GM23338 (cell line): ENCODE measurements at regions not wholly inside any gene's neighbourhood (a gene's known extent, or its start where the extent isn't known, plus 50 kb on each side); places are given as distances from the start of the nearest gene placed in this dataset.

Experiments used
- ATAC-seq: fragments of 200-7000 bp; cut with Tn5 transposase; 3 replicates; pipeline ENCODE4 v1.9.1; 2020
- DNase-seq: peaks from one replicate; pipeline ENCODE4 v3.0.0-alpha.2; 2015; ENCODE audit warnings: low spot score
- H2AFZ ChIP-seq: fragments of 200-600 bp; sonication (generic); 2 replicates; pipeline ENCODE4 v1.8.0; 2016; ENCODE audit warnings: antibody characterized with exemption, mild to moderate bottlenecking, moderate library complexity
- H3F3A ChIP-seq: fragments of 200-600 bp; sonication (generic); replicated peaks from 2 replicates; pipeline ENCODE4 v1.8.0; 2017; ENCODE audit warnings: antibody characterized with exemption, mixed run types, low read depth
- H3K27ac ChIP-seq: fragments of 200-600 bp; sonication (generic); 2 replicates; pipeline ENCODE4 v1.6.1; 2016; ENCODE audit warnings: low read depth
- H3K27me3 ChIP-seq: fragments of 200-600 bp; sonication (generic); 2 replicates; pipeline ENCODE4 v1.8.0; 2016; ENCODE audit warnings: mild to moderate bottlenecking, mixed run types, moderate library complexity; ENCODE audit not compliant: insufficient read depth
- H3K36me3 ChIP-seq: fragments of 200-600 bp; sonication (generic); 2 replicates; pipeline ENCODE4 v1.8.0; 2016; ENCODE audit warnings: mild to moderate bottlenecking; ENCODE audit not compliant: insufficient read depth
- H3K4me1 ChIP-seq: fragments of 200-600 bp; sonication (generic); 2 replicates; pipeline ENCODE4 v1.8.0; 2016; ENCODE audit warnings: mild to moderate bottlenecking, moderate library complexity; ENCODE audit not compliant: insufficient read depth
- H3K4me2 ChIP-seq: fragments of 200-600 bp; sonication (generic); 2 replicates; pipeline ENCODE4 v1.7.1; 2017; ENCODE audit warnings: mixed run types
- H3K4me3 ChIP-seq: fragments of 200-600 bp; sonication (generic); 2 replicates; pipeline ENCODE4 v1.6.1; 2016; ENCODE audit warnings: mixed run types
- H3K79me2 ChIP-seq: fragments of 200-600 bp; sonication (generic); replicated peaks from 2 replicates; pipeline ENCODE4 v1.8.0; 2017; ENCODE audit warnings: mild to moderate bottlenecking; ENCODE audit not compliant: insufficient read depth
- H3K9me2 ChIP-seq: fragments of 200-600 bp; sonication (generic); 2 replicates; pipeline ENCODE4 v1.8.0; 2017; ENCODE audit not compliant: insufficient read depth
- H4K20me1 ChIP-seq: fragments of 200-600 bp; sonication (generic); replicated peaks from 2 replicates; pipeline ENCODE4 v1.8.0; 2017; ENCODE audit warnings: mild to moderate bottlenecking; ENCODE audit not compliant: insufficient read depth
- H3K27ac Mint-ChIP-seq: 2 replicates; pipeline ENCODE4 v1.8.0; 2020; ENCODE audit warnings: inconsistent platforms, mild to moderate bottlenecking, moderate library complexity, mixed read lengths
- H3K27me3 Mint-ChIP-seq: 3 replicates; pipeline ENCODE4 v1.8.0; 2022; ENCODE audit warnings: low read depth, mild to moderate bottlenecking, moderate library complexity, mixed read lengths, inconsistent platforms; ENCODE audit not compliant: insufficient read depth, poor library complexity
- H3K36me3 Mint-ChIP-seq: 3 replicates; pipeline ENCODE4 v1.8.0; 2021; ENCODE audit warnings: low read depth, mild to moderate bottlenecking, inconsistent platforms, moderate library complexity, mixed read lengths
- H3K4me1 Mint-ChIP-seq: 3 replicates; pipeline ENCODE4 v1.8.0; 2020; ENCODE audit warnings: mild to moderate bottlenecking, inconsistent platforms, mixed read lengths
- H3K4me3 Mint-ChIP-seq: 3 replicates; pipeline ENCODE4 v1.8.0; 2021; ENCODE audit warnings: moderate library complexity, mild to moderate bottlenecking, inconsistent platforms, mixed read lengths
- H3K9me3 Mint-ChIP-seq: 3 replicates; pipeline ENCODE4 v1.8.0; 2020; ENCODE audit warnings: moderate library complexity, mild to moderate bottlenecking, inconsistent platforms, mixed read lengths
- CREB1 ChIP-seq: fragments of 250-450 bp; sonication (Bioruptor Pico); IDR thresholded peaks from 2 replicates; pipeline ENCODE4 v1.5.0; 2020; ENCODE audit warnings: low read depth, mild to moderate bottlenecking, moderate library complexity
- CTCF ChIP-seq, 2 experiments: fragments of 200-600 bp in 1 of 2; sonication (generic) in 1 of 2; conservative IDR thresholded peaks; 2 replicates each; pipeline versions ENCODE4 v1.5.1 to v1.6.1; 2016 to 2017; ENCODE audit warnings: antibody characterized with exemption in 2 of 2, low read depth in 2 of 2, mild to moderate bottlenecking in 2 of 2, moderate library complexity in 1 of 2
- ETS1 ChIP-seq: IDR thresholded peaks from 2 replicates; pipeline ENCODE4 v1.6.1; 2016; ENCODE audit warnings: antibody characterized with exemption
- EZH2 ChIP-seq: fragments of 200-600 bp; sonication (generic); IDR thresholded peaks from one replicate; pipeline ENCODE4 v1.8.0; 2017; ENCODE audit warnings: antibody characterized with exemption, mild to moderate bottlenecking, low read depth; ENCODE audit not compliant: unreplicated experiment
- EZH2phosphoT487 ChIP-seq: fragments of 200-600 bp; sonication (generic); IDR thresholded peaks from one replicate; pipeline ENCODE4 v1.8.1; 2018; ENCODE audit warnings: antibody characterized with exemption; ENCODE audit not compliant: unreplicated experiment
- JUNB ChIP-seq: IDR thresholded peaks from one replicate; pipeline ENCODE4 v1.6.1; 2016; ENCODE audit warnings: antibody characterized with exemption; ENCODE audit not compliant: unreplicated experiment
- NANOG ChIP-seq: IDR thresholded peaks from 2 replicates; pipeline ENCODE4 v1.6.1; 2016; ENCODE audit warnings: antibody characterized with exemption, borderline replicate concordance
- POLR2AphosphoS5 ChIP-seq: IDR thresholded peaks from 2 replicates; pipeline ENCODE4 v1.6.1; 2016; ENCODE audit warnings: antibody characterized with exemption, low read depth
- REST ChIP-seq: IDR thresholded peaks from one replicate; pipeline ENCODE4 v1.6.1; 2018; ENCODE audit warnings: antibody characterized with exemption; ENCODE audit not compliant: unreplicated experiment
- STAT1 ChIP-seq: IDR thresholded peaks from one replicate; pipeline ENCODE4 v1.6.1; 2016; ENCODE audit warnings: antibody characterized with exemption; ENCODE audit not compliant: unreplicated experiment
- ZNF114 ChIP-seq: fragments of 250-450 bp; sonication (Bioruptor Pico); IDR thresholded peaks from 2 replicates; pipeline ENCODE4 v1.5.0; 2020; ENCODE audit warnings: mild to moderate bottlenecking, moderate library complexity
- ZNF331 ChIP-seq: fragments of 250-450 bp; sonication (Bioruptor Pico); IDR thresholded peaks from 2 replicates; pipeline ENCODE4 v1.5.0; 2020; ENCODE audit warnings: low read depth, mild to moderate bottlenecking, moderate library complexity
- ZNF462 ChIP-seq: fragments of 250-450 bp; sonication (Bioruptor Pico); IDR thresholded peaks from 2 replicates; pipeline ENCODE4 v1.5.0; 2020; ENCODE audit warnings: mild to moderate bottlenecking, moderate library complexity

- peaks cover 6% of the 10 kb centered on the region; the same call in 2 of the 3 replicates for H3K36me3 Mint-ChIP-seq
- no peak overlapping the region for H3K4me3 Mint-ChIP-seq
- H3K27me3 ChIP-seq = no peaks in the 10 kb centered on the region
- H3K36me3 ChIP-seq = no peaks in the 10 kb centered on the region
- peaks cover 61% of the 10 kb centered on the region for H3K4me1 Mint-ChIP-seq
- DNase-seq = no peak
- no peak overlapping the region for H3K27ac ChIP-seq
- no peaks in the 10 kb centered on the region for H3K9me3 Mint-ChIP-seq
- H2AFZ ChIP-seq = no peak overlapping the region
- H3F3A ChIP-seq = peaks cover 24% of the 10 kb centered on the region; the same call in 1 of the 2 replicates
- peaks cover 53% of the 10 kb centered on the region for H3K9me2 ChIP-seq
- peaks cover 50% of the 10 kb centered on the region for H3K27me3 Mint-ChIP-seq
- no peak for ATAC-seq
- peaks cover 47% of the 10 kb centered on the region for H3K4me1 ChIP-seq
- no peak overlapping the region for H3K4me2 ChIP-seq
- H3K79me2 ChIP-seq = no peaks in the 10 kb centered on the region
- H4K20me1 ChIP-seq = no peaks in the 10 kb centered on the region
- no peak overlapping the region for H3K27ac Mint-ChIP-seq
- H3K4me3 ChIP-seq = no peak overlapping the region
- no peak for TF ChIP-seq JUNB
- no peak for TF ChIP-seq ZNF331 (CRISPR knock-in tag)
- TF ChIP-seq CREB1 (CRISPR knock-in tag) = no peak
- TF ChIP-seq ETS1 = no peak
- TF ChIP-seq NANOG = no peak
- no peak for TF ChIP-seq POLR2AphosphoS5
- no peak for TF ChIP-seq REST
- TF ChIP-seq STAT1 = no peak
- no peak for TF ChIP-seq CTCF (conservative IDR thresholded peaks at IDR 0.05; ENCODE audit: low read depth in 2 of 2)
- no peak for TF ChIP-seq ZNF462 (CRISPR knock-in tag)
- no peak for TF ChIP-seq ZNF114 (CRISPR knock-in tag)
- TF ChIP-seq EZH2phosphoT487 = no peak
- TF ChIP-seq EZH2 = no peak
Measured at GRCh38 chr2:128640845-128641360, 322.2 kb upstream of the HS6ST1 start.
